DMS 273 treated with DMSO at 0.1 percent for 48 hours (cell line): ENCODE measurements at regions not wholly inside any gene's neighbourhood (a gene's known extent, or its start where the extent isn't known, plus 50 kb on each side); places are given as distances from the start of the nearest gene placed in this dataset.

Source experiments
- DNase-seq: peaks from one replicate; lab custom pipeline; 2025; lab: John Stamatoyannopoulos, UW

- DNase-seq, result no peak
Observed at GRCh38 chr2:221051162-221051561, 520.9 kb downstream of the EPHA4 start.

GRCh38 chr2:221060376-221060775, 511.7 kb downstream of the EPHA4 start:
- DNase-seq, result no peak

DNA sequence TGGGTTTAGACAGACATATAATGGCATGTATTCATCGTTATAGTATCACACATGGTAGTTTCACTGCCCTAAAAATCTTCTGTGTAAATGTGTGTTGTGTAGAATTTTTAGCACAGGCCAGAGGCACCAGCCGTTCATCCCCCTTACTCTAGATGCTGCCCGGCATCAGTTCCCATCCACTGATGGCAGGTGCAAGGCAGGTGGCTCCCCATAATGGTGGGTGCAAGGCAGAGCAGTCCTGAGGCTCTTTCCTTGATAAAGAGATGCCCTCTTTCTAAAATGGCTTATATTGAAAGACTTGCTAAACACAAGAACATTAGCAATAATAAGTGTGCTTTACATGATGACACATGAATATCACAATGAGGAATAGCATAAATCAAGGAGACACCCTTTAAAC, 508.5 kb downstream of the EPHA4 start:
- no peak for DNase-seq

DNA sequence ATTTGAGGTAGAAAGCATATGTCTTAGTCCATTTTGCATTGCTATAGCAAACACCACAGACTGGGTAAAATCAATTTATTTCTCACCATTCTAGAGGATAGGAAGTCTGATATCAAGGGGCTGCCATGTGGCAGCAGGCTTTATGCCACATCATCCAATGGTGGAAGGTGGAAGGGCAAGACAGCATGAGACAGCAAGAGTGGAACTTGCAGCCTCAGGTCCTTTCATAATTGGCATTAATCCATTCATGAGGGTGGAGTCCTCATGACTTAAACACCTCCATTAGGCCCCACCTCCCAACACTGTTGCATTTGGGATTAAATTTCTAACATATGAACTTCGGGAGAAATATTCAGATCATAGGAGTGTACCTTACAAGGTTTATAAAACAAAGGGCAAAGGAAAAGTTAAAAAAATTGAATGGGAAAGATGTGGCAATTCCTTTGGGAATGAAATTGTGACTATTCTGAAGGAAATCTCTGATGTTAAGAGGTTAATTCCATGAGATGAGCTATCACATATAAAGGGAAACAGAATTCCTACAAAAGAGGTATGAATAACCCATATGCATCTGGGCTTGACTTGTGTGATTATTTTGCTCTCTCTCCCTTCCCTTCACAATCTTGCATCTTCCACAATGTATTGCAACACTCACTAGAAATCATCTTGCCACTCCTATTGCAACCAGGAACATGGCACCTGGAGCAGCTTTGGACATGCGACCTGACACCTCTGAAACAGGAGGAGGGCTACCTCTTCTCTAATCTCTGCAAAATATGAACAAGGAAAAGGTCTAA, 507.8 kb downstream of the EPHA4 start:
- DNase-seq, result no peak

DNA sequence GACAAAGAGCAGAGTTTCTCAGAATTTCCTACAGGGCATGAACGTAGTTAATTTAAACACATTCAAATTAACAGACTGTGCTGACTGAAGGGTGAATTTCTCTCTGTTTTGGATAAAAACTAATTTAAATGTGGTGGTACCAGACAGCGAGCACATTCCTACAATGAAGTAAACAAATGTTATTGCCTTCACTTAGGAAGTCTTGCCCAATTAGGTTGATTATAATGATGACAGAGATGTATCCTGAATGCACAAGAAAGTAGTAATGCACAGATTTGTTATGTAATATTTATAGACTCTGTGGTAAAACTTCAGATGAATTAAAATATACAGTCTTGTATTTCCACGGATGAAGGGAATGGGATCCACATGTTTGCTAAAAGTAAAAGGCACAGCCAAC, 507.2 kb downstream of the EPHA4 start:
- no peak for DNase-seq

DNA sequence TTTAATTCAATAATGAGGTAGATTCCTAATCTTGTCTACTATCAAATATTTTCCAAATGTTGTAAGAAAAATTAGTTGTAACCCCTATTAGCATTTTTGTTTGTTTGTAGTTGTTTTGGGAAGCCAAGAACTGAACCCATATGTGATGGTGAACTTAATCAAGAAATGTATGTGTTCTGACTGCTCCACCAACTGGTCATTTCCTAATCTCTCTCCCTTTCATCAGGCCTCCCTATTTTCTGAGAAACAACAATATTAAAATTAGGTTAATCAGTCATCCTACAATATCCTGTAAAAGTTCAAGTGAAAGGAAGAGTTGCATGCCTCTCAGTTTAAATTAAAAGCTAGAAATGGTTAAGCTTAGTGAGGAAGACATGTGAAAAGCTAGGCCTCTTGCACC, 504.0 kb downstream of the EPHA4 start:
- DNase-seq, result no peak

DNA sequence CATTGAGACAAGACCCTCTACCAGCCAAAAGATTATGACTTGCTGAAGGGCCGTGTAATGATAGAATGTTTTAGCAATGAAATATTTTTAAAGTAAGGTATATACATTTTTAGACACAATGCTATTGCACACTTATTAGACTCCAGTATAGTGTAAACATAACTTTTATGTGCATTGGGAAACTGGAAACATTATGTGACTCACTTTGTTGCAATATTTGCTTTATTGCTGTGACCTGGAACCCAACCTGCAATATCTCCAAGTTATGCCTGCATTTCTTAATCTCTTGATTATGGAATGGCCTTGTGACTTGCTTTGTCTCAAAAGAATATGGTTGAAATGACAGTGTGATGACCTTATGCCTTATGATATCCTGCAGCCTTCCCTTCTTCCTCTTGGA, 502.0 kb downstream of the EPHA4 start:
- no peak for DNase-seq

- no peak for DNase-seq
Observed at GRCh38 chr2:221073326-221074049, 498.6 kb downstream of the EPHA4 start.

GRCh38 chr2:221074238-221074637, 497.9 kb downstream of the EPHA4 start:
- DNase-seq, result no peak

GRCh38 chr2:221075203-221075602, 496.9 kb downstream of the EPHA4 start:
- no peak for DNase-seq

GRCh38 chr2:221077251-221077650, 494.9 kb downstream of the EPHA4 start:
- DNase-seq, result no peak

GRCh38 chr2:221077799-221078198, 494.3 kb downstream of the EPHA4 start:
- DNase-seq, result no peak

DNA sequence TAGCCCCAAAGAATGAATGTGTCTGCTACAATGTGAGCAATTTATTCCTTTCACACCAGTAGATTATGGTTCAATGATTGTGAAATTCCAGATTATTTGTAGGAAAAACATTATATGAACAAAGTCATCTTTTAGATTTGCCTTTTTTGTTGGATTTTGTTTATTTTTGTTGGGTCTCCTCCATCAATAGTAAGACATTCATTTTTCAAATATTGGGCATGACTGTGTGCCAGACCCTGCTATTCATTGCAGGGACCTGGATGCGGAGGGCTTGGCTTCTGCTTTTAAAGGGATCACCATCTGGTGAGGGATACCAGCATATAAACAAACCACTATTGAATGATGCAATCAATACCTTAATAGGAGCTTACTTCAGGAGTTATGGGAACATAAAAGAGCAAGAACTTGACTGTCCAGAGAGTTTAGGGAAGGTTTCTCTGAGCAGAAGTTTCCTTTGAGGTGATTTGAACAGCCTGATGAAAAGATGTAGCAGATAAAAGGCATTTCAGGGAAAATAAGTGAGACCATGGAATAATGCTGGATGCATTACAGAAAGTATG, 486.7 kb downstream of the EPHA4 start:
- DNase-seq, result peak; percentile 58

GRCh38 chr2:221085936-221086335, 486.2 kb downstream of the EPHA4 start:
- DNase-seq, result no peak

- DNase-seq, result no peak
Observed at GRCh38 chr2:221087779-221088178, 484.3 kb downstream of the EPHA4 start.

GRCh38 chr2:221088506-221088905, 483.6 kb downstream of the EPHA4 start:
- no peak for DNase-seq

- no peak for DNase-seq
Observed at GRCh38 chr2:221095356-221095755, 476.7 kb downstream of the EPHA4 start.

DNA sequence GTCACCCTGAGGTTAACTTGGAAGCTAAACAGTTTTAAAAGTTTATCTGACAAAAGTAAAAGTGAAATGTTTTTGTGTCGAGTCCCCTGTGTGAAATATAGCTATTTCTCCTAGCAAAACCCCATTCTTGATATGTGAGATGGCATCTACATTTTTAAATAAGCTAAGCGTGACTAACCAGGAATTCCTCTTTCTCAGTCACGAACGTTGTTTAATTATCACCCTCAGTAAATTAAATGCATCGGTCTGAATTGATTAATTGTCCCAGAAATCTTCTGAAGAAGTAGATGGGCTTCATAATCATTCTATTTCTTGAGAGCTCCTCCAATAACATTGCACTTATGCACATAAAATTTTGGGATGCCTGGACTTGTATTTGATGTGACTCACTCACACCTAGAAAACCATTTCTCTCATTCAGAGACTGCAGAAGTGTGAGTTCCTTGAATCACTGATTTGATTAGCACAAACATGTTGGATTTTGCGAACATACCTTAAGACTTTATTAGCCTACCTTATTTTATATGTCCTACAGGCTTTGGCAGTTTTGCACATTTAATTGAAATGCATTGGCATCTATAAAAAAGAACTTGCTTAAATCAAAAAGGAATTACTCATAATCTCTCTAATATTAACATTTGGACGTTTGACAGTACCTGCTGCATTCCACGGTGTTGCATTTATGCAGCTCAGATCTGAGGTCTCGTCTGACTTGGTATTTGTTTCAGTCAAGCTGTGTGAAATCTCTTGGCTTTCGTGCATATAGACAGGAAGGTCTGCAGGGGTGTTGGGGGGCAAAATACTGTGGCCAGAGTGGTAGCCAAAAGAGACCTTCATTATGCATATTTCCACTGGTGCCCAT, 475.2 kb downstream of the EPHA4 start:
- no peak for DNase-seq

- DNase-seq, result no peak
Observed at GRCh38 chr2:221097568-221097915, 474.6 kb downstream of the EPHA4 start.

DNA sequence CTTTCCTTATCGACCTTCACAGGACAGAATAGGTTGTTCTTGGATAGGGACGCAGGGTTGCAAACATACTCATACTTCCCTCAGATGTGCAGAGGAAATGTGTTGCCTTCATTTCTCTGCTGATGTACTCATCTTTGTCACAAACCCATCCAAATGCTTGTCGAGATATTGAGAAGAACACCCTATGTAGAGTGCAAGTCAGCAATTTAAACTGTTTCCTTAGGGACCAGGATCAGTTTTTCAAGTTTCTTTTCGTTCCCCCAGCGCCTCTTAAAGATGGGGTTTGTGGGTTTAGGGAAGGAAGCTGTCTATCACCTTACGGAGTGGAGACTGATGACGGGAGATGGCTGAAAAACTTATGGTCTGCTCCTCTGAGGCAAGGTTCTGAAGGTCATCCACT, 474.2 kb downstream of the EPHA4 start:
- no peak for DNase-seq

DNA sequence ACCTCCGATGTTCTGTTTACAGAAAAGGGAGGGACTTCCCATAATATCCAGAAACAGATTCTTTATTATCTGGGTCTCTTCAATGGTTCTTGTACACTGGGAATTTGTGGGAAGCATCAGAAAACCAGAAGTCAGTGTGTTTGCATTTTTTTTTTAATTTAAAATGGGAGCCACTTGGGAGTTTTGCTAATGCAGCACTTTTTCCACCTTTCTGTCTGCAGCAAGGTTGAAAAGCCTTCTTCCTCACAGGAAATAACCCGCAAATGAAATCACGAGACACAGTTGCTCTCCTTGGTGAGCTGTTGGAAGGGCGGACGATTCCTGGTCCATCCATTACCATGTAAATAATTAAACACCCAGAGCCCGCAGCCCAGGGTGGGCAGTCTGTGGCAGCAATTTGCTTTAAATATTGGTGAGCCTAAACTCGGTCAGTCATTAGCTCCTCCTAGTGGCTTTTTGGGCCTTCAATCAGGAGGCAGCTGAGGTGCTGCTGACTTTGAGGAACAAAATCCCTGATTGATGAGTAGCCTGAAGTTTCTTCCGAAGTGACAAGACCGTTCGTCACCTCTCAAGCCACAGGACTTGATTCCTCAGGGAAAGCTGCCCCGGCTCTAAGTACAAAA, 471.5 kb downstream of the EPHA4 start:
- DNase-seq, result no peak
